Endothelial cell of umbilical vein (primary cell): ENCODE measurements at regions not wholly inside any gene's neighbourhood (a gene's known extent, or its start where the extent isn't known, plus 50 kb on each side); places are given as distances from the start of the nearest gene placed in this dataset.

ENCODE experiments used
- MYC ChIP-seq: IDR thresholded peaks from one replicate; pipeline ENCODE4 v1.6.1; 2011; ENCODE audit warnings: mild to moderate bottlenecking, low read depth, low read length
- TF ChIP-seq, protein P1 (sequence below), 2 donors: IDR thresholded peaks; 1 replicate in 1 of 2; 2 replicates in 1 of 2; pipeline ENCODE4 v1.5.1; 2011; ENCODE audit warnings: low read length in 2 of 2, mild to moderate bottlenecking in 2 of 2, moderate library complexity in 2 of 2, control low read depth in 1 of 2, inconsistent platforms in 1 of 2, low read depth in 1 of 2; ENCODE audit not compliant: insufficient read depth in 1 of 2; ENCODE audit errors: extremely low read depth in 1 of 2

DNA sequence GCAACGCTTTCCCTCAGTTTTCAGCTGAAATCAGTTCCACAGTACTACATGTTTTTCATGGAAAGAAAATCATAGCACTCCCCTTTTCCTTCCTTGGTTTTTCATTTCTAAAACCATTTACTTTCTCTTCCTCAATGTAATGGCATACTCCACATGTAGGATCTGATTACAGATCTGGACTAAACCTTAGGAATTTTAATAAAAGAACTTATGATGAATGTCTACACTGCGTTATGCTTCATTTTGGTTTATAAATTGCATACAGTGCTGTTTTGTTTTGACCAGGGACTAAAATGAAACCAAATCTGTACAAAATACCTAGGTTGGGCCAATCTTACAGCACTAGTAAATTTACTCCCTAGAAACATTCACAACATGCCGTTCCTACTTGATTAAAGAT lies 589.9 kb downstream of the TBC1D4 start:
- TF ChIP-seq, protein P1, sequence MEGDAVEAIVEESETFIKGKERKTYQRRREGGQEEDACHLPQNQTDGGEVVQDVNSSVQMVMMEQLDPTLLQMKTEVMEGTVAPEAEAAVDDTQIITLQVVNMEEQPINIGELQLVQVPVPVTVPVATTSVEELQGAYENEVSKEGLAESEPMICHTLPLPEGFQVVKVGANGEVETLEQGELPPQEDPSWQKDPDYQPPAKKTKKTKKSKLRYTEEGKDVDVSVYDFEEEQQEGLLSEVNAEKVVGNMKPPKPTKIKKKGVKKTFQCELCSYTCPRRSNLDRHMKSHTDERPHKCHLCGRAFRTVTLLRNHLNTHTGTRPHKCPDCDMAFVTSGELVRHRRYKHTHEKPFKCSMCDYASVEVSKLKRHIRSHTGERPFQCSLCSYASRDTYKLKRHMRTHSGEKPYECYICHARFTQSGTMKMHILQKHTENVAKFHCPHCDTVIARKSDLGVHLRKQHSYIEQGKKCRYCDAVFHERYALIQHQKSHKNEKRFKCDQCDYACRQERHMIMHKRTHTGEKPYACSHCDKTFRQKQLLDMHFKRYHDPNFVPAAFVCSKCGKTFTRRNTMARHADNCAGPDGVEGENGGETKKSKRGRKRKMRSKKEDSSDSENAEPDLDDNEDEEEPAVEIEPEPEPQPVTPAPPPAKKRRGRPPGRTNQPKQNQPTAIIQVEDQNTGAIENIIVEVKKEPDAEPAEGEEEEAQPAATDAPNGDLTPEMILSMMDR (IDR thresholded peaks at IDR 0.05; ENCODE audit: extremely low read depth in 1 of 2, insufficient read depth in 1 of 2, low read depth in 1 of 2, low read length in 2 of 2) = no peak
- no peak for TF ChIP-seq MYC
